SK-N-SH (cell line): ENCODE measurements at regions not wholly inside any gene's neighbourhood (a gene's known extent, or its start where the extent isn't known, plus 50 kb on each side); places are given as distances from the start of the nearest gene placed in this dataset.

Experiments
- CTCF ChIA-PET: fragments of 300-600, 350-600 bp; formaldehyde crosslinking; extraction: SDS; loops from one replicate; lab custom pipeline; 2021; lab: Yijun Ruan, JAX
- POLR2A ChIA-PET: fragments of 350-600 bp; sonication (Branson Sonifier 250); formaldehyde crosslinking; extraction: SDS; loops from one replicate; lab custom pipeline; 2020; ENCODE audit warnings: antibody characterized with exemption, inconsistent platforms; lab: Yijun Ruan, JAX
- DNase-seq: peaks from one replicate; pipeline ENCODE4 v3.0.0; 2012
- H2AFZ ChIP-seq: fragments of 200-600 bp; sonication (generic); 2 replicates; pipeline ENCODE4 v1.8.1; 2016; ENCODE audit warnings: antibody characterized with exemption, mild to moderate bottlenecking, low read depth
- H3F3A ChIP-seq: fragments of 200-600 bp; sonication (generic); replicated peaks from 2 replicates; pipeline ENCODE3; 2016; ENCODE audit warnings: antibody characterized with exemption, mild to moderate bottlenecking; ENCODE audit not compliant: insufficient read depth
- H3K27ac ChIP-seq, 2 experiments: fragments of 200-500 bp in 1 of 2; fragments of 200-600 bp in 1 of 2; sonication (Bioruptor generic) in 1 of 2; sonication (generic), shearing (Covaris generic) in 1 of 2; 2 replicates each; pipeline versions ENCODE4 v1.5.1 to v1.6.1; 2014 to 2016; ENCODE audit warnings: low read depth in 2 of 2, inconsistent platforms in 1 of 2, low read length in 1 of 2, mild to moderate bottlenecking in 1 of 2, mixed read lengths in 1 of 2
- H3K27me3 ChIP-seq: fragments of 200-600 bp; sonication (generic), shearing (Covaris generic); 2 replicates; pipeline ENCODE4 v1.6.1; 2016; ENCODE audit warnings: mixed run types; ENCODE audit not compliant: insufficient read depth
- H3K36me3 ChIP-seq, 2 experiments: fragments of 200-500 bp in 1 of 2; fragments of 200-600 bp in 1 of 2; sonication (Bioruptor generic) in 1 of 2; sonication (generic) in 1 of 2; replicated peaks in 1 of 2; 2 replicates each; pipeline versions ENCODE3 to v1.5.1; 2014 to 2016; ENCODE audit warnings: low read length in 1 of 2, mild to moderate bottlenecking in 1 of 2; ENCODE audit not compliant: insufficient read depth in 2 of 2, control insufficient read depth in 1 of 2
- H3K4me1 ChIP-seq, 2 experiments: fragments of 200-500 bp in 1 of 2; fragments of 200-600 bp in 1 of 2; sonication (Bioruptor generic) in 1 of 2; sonication (generic), shearing (Covaris generic) in 1 of 2; 2 replicates each; pipeline versions ENCODE4 v1.5.1 to v1.6.1; 2014 to 2016; ENCODE audit warnings: low read depth in 1 of 2, low read length in 1 of 2, mixed run types in 1 of 2; ENCODE audit not compliant: insufficient read depth in 2 of 2, control insufficient read depth in 1 of 2
- H3K4me2 ChIP-seq: fragments of 200-600 bp; sonication (generic), shearing (Covaris generic); 2 replicates; pipeline ENCODE4 v1.6.1; 2017; ENCODE audit warnings: mixed run types
- H3K4me3 ChIP-seq, 2 experiments: fragments of 200-500 bp in 1 of 2; fragments of 200-600 bp in 1 of 2; sonication (Bioruptor generic) in 1 of 2; sonication (generic), shearing (Covaris generic) in 1 of 2; 2 replicates each; pipeline versions ENCODE4 v1.5.1 to v1.8.1; 2014 to 2016; ENCODE audit warnings: low read depth in 2 of 2, inconsistent platforms in 1 of 2, low read length in 1 of 2, mild to moderate bottlenecking in 1 of 2, mixed read lengths in 1 of 2, moderate library complexity in 1 of 2
- H3K79me2 ChIP-seq: fragments of 200-600 bp; sonication (generic); 2 replicates; pipeline ENCODE4 v1.8.1; 2017; ENCODE audit warnings: mild to moderate bottlenecking; ENCODE audit not compliant: insufficient read depth
- H3K9ac ChIP-seq: fragments of 200-600 bp; sonication (generic); 2 replicates; pipeline ENCODE4 v1.6.1; 2017; ENCODE audit warnings: mixed run types
- H3K9me2 ChIP-seq: fragments of 200-600 bp; sonication (generic); 2 replicates; pipeline ENCODE4 v1.6.1; 2017; ENCODE audit warnings: mixed run types
- H3K9me3 ChIP-seq: fragments of 200-600 bp; sonication (generic); 2 replicates; pipeline ENCODE4 v1.6.1; 2017; ENCODE audit warnings: mixed run types, mild to moderate bottlenecking, moderate library complexity
- H4K20me1 ChIP-seq: fragments of 200-600 bp; sonication (generic); 2 replicates; pipeline ENCODE4 v1.6.1; 2017; ENCODE audit warnings: mild to moderate bottlenecking, mixed run types; ENCODE audit not compliant: insufficient read depth
- CTCF ChIP-seq: fragments of 200-600 bp; sonication (generic); IDR thresholded peaks from 2 replicates; pipeline ENCODE4 v1.6.1; 2017; ENCODE audit warnings: antibody characterized with exemption, mild to moderate bottlenecking, moderate library complexity
- FOSL2 ChIP-seq: IDR thresholded peaks from 2 replicates; pipeline ENCODE4 v1.4.0; 2012; ENCODE audit warnings: low read depth, mild to moderate bottlenecking, moderate library complexity, borderline replicate concordance
- FOXJ3 ChIP-seq: sonication (generic); formaldehyde crosslinking; IDR thresholded peaks from 2 replicates; pipeline ENCODE4 v1.5.1; 2020; ENCODE audit warnings: mild to moderate bottlenecking, missing genetic modification reagents
- GABPA ChIP-seq: IDR thresholded peaks from 2 replicates; pipeline ENCODE4 v1.4.0; 2012; ENCODE audit warnings: low read depth, mild to moderate bottlenecking
- GATA2 ChIP-seq: sonication (generic); formaldehyde crosslinking; IDR thresholded peaks from 2 replicates; pipeline ENCODE4 v1.5.0; 2020; ENCODE audit warnings: mild to moderate bottlenecking, missing genetic modification reagents
- MAX ChIP-seq: IDR thresholded peaks from 2 replicates; pipeline ENCODE4 v1.4.0; 2012; ENCODE audit warnings: low read depth
- MEF2A ChIP-seq: IDR thresholded peaks from 2 replicates; pipeline ENCODE4 v1.4.0; 2012; ENCODE audit warnings: low read depth, borderline replicate concordance
- PBX3 ChIP-seq: IDR thresholded peaks from 2 replicates; pipeline ENCODE4; 2012
- RAD21 ChIP-seq: IDR thresholded peaks from 2 replicates; pipeline ENCODE4 v1.6.1; 2012; ENCODE audit warnings: mild to moderate bottlenecking, low read length
- RCOR1 ChIP-seq: fragments of 150-350 bp; IDR thresholded peaks from 2 replicates; pipeline ENCODE4 v1.6.1; 2017; ENCODE audit warnings: antibody characterized with exemption, low read length
- RXRA ChIP-seq: IDR thresholded peaks from 2 replicates; pipeline ENCODE4 v1.4.0; 2012; ENCODE audit warnings: low read depth, mild to moderate bottlenecking, borderline replicate concordance
- SIN3A ChIP-seq: IDR thresholded peaks from 2 replicates; pipeline ENCODE4 v1.6.1; 2012; ENCODE audit warnings: low read depth, mild to moderate bottlenecking, low read length, moderate library complexity, borderline replicate concordance
- SMC3 ChIP-seq: IDR thresholded peaks from 2 replicates; pipeline ENCODE4 v1.6.1; 2012; ENCODE audit warnings: low read depth, low read length, improper control_type of control experiment
- TCF12 ChIP-seq: IDR thresholded peaks from 2 replicates; pipeline ENCODE4 v1.4.0; 2012
- TEAD4 ChIP-seq: IDR thresholded peaks from 2 replicates; pipeline ENCODE4 v1.4.0; 2012; ENCODE audit warnings: mild to moderate bottlenecking, borderline replicate concordance; ENCODE audit not compliant: insufficient read depth
- USF1 ChIP-seq: IDR thresholded peaks from 2 replicates; pipeline ENCODE4 v1.4.0; 2012; ENCODE audit warnings: low read depth, borderline replicate concordance
- YY1 ChIP-seq: IDR thresholded peaks from 2 replicates; pipeline ENCODE4 v1.4.0; 2012; ENCODE audit warnings: low read depth, mild to moderate bottlenecking
- WGBS: methylation state at CpG from one replicate; pipeline ENCODE4 v1.1.6; 2017; ENCODE audit warnings: low lambda C conversion rate; 5-methylcytosine and 5-hydroxymethylcytosine counted together
- TF ChIP-seq, protein P1 (sequence below): fragments of 150-350 bp; IDR thresholded peaks from 2 replicates; pipeline ENCODE4 v1.6.1; 2016; ENCODE audit warnings: mild to moderate bottlenecking, low read depth, low read length
- TF ChIP-seq, protein P2 (sequence below): IDR thresholded peaks from 2 replicates; pipeline ENCODE4 v1.6.1; 2012; ENCODE audit warnings: mild to moderate bottlenecking, low read depth, low read length, moderate library complexity

- TF ChIP-seq FOSL2: no peak
- no peak for TF ChIP-seq GATA2 (CRISPR knock-in tag)
- TF ChIP-seq, all 33 proteins: peak for 0
Observed at GRCh38 chr18:50473881-50474280, 86.0 kb upstream of the MAPK4 start (continued).

DNA sequence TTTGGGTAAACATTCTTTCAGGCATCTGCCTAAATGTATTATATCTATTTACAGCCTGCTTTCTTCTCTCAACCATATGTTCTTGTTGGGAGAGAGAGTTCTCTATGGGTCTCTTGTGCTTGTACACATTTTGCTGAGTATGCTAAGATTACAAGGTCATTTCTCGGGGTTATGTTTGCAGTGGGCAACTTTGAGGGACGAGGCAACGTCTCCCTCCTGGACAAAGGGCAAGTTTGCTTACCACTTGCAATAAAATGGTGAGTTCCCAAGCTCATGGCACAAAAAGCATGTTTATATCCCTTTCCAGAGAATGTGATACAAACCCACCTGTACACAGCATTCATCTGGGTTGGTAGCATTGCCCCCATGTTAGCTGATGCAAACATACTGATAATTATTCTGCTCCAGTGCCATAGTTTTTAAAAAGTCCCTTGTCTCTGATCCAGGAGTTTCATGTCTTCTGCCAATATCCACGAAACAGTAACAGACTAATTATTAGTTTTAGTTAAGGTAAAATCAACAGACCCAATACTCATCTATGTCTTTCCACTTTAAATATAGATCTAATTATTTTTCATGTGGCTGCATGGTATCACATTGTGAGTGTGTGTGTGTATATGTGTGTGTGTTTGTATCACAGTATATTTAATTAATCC, 84.2 kb upstream of the MAPK4 start:
- CTCF ChIA-PET: interaction anchor here (0.6 to 1.2 kb wide), 3 partner anchors 38 to 441 kb away, joined by 3 to 4 read pairs (median 3); no protein-coding TSS in a partner anchor
- H3K9me3 ChIP-seq: no peaks in the 10 kb centered on the region
- POLR2A ChIA-PET: no interaction called here
- no peak overlapping the region for H3K4me3 ChIP-seq
- H4K20me1 ChIP-seq: no peaks in the 10 kb centered on the region
- TF ChIP-seq SIN3A: no peak
- no peak for TF ChIP-seq TEAD4
- TF ChIP-seq, protein P1, sequence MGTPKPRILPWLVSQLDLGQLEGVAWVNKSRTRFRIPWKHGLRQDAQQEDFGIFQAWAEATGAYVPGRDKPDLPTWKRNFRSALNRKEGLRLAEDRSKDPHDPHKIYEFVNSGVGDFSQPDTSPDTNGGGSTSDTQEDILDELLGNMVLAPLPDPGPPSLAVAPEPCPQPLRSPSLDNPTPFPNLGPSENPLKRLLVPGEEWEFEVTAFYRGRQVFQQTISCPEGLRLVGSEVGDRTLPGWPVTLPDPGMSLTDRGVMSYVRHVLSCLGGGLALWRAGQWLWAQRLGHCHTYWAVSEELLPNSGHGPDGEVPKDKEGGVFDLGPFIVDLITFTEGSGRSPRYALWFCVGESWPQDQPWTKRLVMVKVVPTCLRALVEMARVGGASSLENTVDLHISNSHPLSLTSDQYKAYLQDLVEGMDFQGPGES: no peak
- TF ChIP-seq MEF2A: no peak
- TF ChIP-seq USF1: no peak
- TF ChIP-seq MAX: no peak
- TF ChIP-seq GABPA: no peak
- no peak for TF ChIP-seq CTCF
- no peak for TF ChIP-seq TCF12
- no peak for TF ChIP-seq SMC3
- TF ChIP-seq RXRA: no peak
- TF ChIP-seq RCOR1: no peak
- TF ChIP-seq RAD21: no peak
- TF ChIP-seq, protein P2, sequence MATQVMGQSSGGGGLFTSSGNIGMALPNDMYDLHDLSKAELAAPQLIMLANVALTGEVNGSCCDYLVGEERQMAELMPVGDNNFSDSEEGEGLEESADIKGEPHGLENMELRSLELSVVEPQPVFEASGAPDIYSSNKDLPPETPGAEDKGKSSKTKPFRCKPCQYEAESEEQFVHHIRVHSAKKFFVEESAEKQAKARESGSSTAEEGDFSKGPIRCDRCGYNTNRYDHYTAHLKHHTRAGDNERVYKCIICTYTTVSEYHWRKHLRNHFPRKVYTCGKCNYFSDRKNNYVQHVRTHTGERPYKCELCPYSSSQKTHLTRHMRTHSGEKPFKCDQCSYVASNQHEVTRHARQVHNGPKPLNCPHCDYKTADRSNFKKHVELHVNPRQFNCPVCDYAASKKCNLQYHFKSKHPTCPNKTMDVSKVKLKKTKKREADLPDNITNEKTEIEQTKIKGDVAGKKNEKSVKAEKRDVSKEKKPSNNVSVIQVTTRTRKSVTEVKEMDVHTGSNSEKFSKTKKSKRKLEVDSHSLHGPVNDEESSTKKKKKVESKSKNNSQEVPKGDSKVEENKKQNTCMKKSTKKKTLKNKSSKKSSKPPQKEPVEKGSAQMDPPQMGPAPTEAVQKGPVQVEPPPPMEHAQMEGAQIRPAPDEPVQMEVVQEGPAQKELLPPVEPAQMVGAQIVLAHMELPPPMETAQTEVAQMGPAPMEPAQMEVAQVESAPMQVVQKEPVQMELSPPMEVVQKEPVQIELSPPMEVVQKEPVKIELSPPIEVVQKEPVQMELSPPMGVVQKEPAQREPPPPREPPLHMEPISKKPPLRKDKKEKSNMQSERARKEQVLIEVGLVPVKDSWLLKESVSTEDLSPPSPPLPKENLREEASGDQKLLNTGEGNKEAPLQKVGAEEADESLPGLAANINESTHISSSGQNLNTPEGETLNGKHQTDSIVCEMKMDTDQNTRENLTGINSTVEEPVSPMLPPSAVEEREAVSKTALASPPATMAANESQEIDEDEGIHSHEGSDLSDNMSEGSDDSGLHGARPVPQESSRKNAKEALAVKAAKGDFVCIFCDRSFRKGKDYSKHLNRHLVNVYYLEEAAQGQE: no peak
- TF ChIP-seq FOXJ3 (CRISPR knock-in tag): no peak
- no peak for TF ChIP-seq YY1
- TF ChIP-seq PBX3: no peak
- H3K9me2 ChIP-seq: no peaks in the 10 kb centered on the region
- no peak overlapping the region for H3K27ac ChIP-seq
- no peaks in the 10 kb centered on the region for H3K79me2 ChIP-seq
- DNase-seq: no peak
- no peaks in the 10 kb centered on the region for H3K27me3 ChIP-seq
- peaks cover 0 to 9% of the 10 kb centered on the region in 2 experiments; a peak in 1 of 4 replicates for H3K4me1 ChIP-seq
- no peaks in the 10 kb centered on the region for H3K36me3 ChIP-seq
- H2AFZ ChIP-seq: no peak overlapping the region
- H3F3A ChIP-seq: no peaks in the 10 kb centered on the region
- no peak overlapping the region for H3K9ac ChIP-seq
- H3K4me2 ChIP-seq: no peak overlapping the region
- WGBS: 7% methylated on average over 4 of the region's 4 CpGs
